COLO829 (cell line): ENCODE measurements at regions not wholly inside any gene's neighbourhood (a gene's known extent, or its start where the extent isn't known, plus 50 kb on each side); places are given as distances from the start of the nearest gene placed in this dataset.
"Not testable (repeated sequence)": the region's sequence is repeated elsewhere in the genome, so short reads cannot be mapped to it uniquely, and the experiment has no call there.

ENCODE experiments used
- DNase-seq: peaks from one replicate; pipeline ENCODE4 v3.0.0; 2012; ENCODE audit warnings: low spot score

DNA sequence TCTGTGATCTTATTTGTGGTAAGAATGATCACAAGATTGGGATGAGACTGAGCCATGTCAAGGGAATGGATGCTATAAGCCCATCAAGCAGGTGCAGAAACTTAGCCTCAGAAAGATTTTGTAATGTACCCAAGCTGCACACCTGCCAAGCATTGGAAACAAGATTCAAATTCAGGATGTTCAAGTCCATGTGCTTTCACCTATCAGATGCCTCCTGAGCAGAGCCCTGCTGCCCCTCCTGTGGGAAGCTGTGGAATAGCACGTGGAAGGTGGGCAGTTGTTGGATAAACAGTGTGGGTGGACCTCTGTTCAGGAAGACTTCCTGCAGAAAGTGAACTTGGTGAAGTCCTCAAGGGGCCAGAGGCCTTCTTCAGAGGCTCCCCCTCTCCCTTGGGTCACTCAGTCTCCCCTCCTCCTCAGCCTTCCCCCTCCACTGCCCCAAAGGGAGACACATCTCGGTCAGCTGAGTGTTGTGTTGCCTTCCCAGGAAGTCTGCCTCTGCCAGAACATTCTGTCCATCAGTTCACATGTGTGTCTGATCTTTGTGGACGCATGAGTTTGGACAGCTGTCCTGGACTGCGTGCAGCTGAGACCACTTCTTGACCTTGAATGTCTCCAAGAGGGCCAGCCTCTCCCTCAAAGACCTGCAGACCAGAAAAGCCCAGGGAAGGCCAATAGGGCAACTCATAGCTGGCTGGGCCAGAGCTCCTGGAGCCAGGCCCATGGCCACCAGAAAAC is 186.1 kb downstream of the INHBB start:
- DNase-seq, result no peak

DNA sequence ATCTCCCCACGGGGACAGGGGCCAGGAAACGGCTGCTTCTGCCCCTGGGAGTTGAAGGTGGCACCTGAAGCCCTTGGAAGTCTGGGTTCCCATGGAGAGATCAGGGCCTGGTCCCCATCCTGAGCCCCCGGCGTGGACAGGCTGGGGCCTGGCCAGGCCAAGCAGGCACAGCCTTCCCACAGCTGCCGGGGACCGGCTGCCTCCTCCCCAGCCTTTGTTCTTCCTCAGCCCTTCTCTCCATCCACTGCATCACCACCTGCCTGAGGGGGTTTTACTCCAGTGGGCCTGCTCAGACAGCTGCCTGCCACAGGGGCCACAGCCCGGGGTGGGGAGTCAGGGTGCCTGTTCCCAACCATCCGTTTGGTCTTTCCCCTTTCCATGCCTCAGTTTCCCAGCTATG is 187.7 kb downstream of the INHBB start:
- no peak for DNase-seq

DNA sequence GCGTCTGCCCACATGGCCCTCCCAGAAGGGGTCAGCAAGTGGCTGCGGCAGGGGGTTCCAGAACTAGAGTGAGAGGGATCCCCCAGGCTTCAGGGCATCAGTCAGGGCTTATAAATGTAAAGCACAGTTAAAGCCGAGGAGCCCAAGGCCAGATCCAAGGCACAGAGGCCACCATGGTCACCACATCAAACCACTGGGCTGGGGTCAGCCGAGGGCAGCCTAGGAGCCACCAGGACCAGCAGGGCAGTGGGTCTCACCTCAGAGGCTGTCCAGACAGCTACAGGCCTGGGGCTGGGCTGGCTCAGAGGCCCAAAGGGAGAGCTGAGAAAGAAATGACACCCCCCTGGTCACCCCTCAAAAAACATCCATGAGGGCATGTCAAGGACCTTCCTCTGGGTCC is 188.5 kb downstream of the INHBB start:
- no peak for DNase-seq

DNA sequence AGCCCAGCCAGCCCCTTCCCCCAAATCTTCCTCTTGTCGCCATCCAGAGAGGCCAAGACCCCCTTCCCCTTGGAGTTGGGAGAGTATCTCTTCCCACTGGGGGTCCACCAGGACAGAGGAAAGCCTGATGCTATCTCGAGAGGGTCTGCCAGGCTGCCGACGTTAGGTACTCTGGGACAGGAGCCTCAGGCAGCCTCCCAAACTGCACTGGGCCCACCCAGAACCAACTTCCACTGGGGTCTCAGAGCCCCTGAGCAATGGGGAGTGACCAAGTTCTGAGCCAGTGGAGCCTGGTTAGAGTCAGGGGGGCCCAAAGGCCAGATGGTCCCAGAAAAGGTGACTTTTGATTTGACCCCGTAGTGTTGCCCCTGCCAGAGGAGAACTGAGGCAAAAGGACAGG is 189.1 kb downstream of the INHBB start:
- DNase-seq, result no peak

DNA sequence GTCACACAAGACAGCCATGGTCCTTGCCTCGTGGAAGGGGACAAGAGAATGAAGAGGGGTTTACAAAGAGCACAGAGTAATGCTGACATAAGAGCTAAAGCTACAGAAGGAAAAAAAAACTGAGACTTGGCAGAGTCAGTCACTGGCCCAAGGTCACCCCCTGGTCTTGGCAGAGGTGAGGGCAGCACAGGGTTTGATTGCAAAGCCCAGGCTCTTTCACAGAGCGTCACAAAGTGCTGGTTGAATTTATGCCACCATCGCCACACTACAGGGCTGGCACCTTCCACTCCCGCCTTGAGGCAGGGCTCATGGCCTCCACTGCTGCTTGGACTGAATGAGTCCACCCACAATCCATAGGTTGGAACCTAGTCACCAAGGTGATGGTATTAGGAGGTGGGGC is 190.2 kb downstream of the INHBB start:
- DNase-seq, result no peak

DNA sequence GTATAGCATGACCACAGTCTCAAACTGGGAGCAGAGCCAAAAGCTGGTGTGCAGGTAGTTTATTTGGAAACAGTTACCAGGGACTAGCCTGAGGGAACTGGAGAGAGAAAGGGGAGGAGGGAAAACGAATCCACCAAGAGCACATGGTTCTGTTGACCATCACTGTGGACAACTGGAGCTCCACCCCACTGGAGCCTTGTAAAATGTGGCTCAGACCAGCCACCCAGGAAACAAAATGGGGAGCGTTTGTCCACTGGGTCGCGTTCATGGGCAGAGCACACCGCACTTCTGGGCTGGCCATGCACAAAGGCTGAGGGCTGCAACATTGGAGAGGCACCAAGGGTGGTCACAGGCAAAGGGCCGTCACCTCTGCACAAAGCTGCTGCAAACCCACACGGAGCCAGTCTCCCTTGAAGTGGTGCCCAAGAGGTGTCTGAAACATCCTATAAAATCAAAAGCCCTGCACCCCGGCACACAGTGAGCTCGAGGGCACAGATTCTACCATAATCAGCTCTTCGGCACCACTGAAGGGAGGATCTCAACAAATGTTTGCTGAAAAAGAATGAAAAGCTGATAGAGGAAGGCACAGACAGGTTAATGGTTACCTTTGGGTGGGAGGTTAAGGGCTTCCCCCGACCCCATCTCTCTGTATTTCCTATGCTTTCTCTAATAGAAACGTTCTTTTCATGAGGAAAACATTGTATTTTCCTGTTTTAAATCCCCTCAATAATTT is 192.9 kb downstream of the INHBB start:
- DNase-seq, result no peak

DNA sequence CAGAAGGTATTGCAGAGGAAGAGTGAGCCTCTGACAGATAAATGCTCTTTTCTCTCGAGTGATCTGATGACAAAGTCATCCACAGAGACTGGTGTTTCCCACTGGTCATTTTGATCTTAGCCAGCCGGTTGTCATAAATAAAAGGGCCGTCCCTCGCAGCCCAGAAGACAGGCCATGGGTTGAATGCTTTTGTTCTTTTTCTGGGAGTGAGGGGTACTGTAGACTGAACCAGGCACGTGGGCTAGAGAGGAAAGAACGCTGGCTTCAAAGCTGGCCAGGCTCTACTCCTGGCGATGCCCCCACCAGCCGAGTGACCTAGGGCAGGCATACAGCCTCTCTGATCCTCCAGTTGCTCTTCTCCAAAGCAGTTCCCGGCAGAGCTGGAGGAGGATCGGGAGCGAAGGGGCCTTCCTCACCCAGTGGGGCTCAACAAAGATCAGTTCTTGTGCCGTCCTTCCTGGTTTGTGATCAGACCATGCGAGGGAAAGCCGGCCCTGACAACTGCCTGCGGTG is 193.5 kb downstream of the INHBB start:
- DNase-seq, result no peak

DNA sequence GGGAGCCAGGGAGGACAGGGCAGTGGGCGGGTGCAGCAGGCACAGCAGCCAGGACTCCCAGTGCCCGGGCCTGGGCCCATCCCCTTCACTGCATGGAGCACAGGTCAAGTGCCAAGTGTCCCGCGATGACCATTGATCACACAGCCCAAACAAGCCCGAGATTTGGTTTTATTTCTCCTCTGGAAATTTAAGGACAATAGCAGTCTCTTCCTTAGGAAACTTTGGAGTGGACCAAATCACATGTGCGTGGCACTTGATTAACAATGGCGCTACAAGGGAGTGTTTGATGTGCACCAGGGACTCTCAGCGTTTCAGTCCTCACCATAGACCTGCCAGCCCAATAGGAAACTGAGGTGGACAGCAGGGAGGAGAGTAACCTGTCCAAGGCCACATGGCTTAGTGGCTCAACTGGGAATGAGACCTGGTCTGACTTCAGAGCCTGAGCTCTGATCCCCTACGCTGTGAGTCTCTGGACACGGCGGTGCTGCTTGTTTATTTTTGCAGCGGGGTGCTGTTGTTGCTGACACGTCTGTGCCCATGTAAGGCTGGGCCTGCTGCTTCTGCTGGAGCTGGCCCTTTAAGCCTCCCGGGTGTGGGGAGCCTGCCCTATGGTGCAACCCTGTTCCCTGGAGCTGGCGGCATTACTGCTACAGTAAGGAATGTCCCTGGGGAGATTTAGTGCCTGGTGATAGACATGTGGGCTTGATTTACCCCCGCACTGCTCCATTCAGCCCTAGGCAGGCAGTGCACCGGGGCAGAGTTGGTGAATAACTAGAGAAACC is 194.2 kb downstream of the INHBB start:
- peak; percentile 41 for DNase-seq

DNA sequence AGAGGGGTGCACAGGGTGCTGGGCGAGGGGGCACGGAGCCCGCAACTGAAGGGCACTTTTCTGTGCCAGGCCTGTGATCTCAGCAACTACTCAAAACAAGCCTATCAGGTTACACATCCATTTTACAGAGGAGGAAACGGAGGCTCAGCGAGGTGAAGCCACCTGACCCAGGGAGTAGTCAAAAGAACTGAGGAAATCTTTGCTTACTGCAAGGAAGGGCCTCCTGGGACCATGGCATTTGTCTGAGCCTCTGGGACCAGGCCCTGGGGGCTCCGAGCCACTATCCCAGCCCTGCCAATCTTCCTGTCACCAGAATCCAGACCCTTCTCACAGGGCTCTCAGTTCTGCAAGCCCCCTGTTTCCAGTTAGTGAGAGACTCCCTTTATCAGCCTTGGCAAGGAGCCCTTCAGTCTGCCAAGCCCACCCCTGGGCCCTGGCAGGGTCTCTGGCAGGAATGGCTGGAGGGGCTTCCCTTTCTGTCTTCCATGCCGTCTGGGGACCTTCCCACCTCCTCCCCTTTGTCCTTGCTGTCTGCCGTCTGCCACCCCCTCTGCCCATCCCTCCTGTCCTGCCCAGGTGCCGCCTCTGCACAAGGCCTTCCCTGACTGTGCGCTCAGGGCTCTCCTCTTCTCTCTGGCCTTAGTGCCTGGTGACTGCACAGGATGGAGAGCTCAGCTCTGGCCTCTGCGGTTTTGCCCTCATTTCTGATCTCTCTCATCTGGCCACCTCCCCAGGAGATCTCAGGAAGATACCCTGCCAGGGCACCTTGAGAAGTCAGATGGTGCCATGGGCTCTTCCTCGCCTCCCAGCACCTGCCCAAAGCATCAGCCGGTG is 194.7 kb upstream of the GLI2 start:
- no peak for DNase-seq

DNA sequence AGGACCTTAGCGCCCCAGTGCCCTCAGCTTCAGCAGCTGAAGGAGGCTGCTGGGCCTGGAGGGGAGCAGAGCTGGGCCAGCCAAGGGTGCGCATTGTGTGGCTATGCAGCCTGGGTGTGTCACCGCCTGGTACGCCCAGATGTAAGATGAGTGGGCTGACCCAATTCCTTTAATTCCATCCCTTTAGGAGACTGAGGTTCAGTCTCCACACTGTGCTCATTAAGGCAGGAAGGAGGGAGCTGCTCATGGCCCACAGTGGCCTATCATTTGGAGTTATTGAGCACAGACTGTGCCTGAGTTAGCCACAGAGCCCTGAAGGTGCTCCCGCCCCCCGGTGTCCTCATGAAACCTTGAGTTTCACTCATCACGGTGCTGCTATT is 194.1 kb upstream of the GLI2 start:
- no peak for DNase-seq

DNA sequence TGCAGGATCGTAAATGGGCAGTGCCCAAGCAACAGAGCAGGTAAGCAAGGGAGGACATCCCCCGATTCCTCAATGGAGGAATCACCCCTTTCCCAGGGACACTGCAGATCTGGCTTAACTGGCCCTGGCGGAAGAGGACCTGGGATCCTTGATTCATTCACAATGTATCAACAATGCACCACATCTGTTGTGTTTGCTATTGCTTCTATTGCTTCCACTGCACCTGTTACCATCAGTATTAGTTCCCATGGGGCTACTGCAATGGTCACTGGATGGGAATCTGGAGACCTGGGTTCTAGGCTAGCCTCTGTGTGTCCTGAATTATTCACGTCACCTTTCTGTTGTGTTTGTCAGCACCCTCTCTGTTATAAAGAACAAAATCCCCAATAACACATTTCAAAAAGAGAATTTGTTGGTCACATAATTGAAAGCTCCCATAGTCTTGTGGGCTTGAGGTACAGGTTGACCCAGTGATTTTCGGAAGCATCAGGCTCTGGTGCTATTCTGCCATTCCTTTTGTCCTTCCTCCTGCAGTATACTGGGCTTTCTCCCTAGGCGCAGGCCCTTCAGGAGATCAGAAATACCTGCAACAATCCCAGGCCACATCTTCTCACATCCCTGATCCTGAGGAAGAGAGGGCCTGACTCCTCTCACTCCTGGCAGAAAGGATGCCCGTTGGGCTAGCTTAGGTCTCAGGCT is 193.5 kb upstream of the GLI2 start:
- no peak for DNase-seq

DNA sequence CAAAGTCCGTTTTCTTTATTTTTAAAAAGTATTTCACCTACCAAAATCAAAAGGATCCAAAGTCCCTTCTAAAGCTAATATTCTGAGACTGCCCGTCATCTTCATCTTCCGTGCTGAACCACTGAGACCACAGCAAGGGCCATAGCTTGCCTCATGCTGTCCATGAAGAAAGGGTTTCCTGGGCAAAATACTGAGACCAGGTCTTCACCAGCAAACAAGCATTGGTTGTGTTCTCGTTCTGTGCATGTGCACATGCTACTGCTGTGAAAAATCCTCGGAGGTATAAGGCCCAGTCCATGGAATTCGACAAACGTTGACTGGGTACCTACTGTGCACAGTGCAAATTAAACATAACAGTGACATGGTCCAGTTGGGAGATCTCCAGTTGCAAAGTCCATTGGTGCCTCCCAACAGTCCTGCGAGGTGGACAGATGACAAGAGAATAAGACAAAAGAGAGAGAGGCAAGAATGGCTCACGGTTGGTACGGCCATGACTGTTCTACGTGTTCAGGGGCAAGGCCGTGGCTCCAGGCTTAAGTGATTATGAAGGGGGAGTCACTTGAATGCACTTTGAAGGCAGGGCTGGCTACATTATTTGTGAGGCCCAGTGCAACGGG is 192.6 kb upstream of the GLI2 start:
- no peak for DNase-seq

DNA sequence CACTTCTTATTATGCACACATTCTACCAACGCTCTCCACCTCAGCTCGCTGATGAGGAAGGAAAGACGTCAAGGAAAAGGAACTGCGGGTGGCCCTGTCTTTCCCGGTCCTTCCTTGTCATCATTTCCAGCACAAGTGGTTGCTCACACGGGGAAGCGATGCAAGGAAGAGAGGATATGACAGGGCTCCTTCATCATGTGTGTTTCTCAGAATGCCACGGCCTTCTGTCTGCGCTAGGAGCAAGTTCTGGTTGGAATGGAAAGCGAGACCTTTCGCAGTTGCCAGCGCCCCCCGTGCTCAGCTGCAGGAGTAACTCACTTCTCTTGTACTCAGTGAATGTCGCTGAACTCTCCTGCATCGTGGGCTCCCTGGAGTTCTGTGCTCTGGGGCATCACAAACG is 191.8 kb upstream of the GLI2 start:
- DNase-seq, result no peak

DNA sequence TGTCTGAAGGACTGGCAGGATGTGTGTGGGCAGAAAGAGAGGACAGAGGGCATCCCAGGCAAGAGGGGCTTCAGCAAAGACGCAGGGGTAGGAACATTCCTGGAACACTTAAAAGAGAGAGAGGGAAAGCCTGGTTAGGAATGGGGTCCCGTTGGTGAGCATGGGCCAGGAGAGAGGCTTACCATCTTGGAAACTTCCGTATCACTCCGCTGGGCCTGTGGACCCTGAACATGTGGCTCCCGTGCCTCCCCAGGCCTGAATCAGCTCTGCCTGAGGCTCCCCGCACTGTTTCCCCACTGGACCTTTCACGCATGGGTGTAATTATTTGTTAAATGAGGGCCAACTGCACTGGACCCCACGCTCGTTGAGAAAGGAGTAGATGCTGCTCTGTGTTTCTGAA is 191.1 kb upstream of the GLI2 start:
- no peak for DNase-seq

DNA sequence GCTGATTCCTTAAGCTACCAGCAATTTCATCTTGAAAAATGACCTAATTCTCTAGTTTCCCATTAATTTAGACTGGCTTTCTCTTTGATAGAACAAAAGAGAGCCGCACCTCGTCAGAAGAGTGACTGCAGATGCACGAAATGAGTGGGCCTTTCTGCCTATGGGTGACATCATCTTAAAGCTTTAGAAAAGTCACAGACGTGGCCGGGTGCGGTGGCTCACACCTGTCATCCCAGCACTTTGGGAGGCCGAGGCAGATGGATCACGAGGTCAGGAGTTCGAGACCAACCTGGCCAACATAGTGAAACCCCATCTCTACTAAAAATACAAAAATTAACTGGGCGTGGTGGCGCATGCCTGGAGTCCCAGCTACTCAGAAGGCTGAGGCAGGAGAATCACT is 190.7 kb upstream of the GLI2 start:
- DNase-seq, result not testable (repeated sequence)

DNA sequence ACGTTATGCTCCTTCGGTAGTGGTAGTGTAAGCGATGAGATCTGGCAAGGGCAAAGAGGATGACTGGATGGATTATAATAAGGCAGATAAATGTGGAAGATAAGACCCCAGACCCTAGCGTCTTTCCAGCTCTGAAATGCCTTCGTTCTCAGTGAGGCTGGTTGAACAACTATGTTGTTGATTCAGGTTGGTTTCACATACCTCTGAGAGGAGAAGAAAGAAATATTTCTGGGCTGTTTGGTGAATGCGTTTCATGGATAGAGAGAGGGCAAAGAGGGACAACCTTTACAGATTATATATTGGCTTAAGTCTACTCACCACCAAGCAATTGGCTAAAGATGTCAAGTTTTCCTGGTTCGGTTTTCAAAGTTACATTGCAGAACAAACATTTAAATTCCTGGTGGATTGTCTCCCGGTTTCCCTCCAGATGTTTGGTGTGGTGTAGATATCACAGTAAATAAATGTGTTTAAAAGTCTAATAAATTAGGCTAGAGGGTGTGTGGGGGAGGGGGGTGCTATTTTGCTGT is 190.1 kb upstream of the GLI2 start:
- DNase-seq, result no peak

DNA sequence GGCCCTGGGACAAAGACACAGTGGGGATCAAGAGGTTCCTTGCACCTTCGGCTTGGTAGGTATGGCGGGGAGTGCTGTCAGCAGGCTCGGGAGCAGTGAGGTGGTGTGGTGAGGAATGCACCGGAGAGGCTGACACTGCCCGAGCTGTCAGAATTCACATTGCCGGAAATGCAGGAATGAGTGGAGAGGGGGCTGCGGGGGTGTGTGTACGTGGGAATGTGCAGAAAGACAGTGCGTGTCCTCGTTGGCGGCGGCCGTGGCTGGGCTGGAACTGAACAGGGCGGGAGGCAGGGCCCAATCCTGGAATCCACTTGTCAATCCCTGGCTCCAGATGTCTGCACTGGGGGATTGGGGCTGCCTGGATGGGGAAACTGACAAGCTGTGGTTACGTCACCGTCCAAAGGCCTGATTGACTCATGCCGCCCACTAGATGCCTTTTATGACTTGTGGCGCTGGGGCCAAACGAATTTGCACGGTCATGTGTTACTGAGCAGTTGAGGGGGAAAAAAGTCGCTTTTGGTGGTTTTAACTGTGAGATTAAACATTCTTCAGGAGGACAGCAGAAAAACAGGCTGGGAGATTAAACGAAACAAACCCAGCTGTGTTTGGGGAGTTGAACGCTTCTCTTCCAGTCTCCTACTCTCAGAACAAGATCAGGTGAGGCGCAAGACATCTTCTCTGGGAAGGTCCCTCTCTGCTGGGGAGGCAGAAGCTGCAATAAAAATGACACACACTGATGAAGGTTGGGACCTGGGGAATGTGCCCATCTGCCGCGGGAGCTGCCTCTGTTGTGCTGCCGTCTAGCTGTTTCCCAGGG is 189.4 kb upstream of the GLI2 start:
- DNase-seq, result peak; percentile 19

DNA sequence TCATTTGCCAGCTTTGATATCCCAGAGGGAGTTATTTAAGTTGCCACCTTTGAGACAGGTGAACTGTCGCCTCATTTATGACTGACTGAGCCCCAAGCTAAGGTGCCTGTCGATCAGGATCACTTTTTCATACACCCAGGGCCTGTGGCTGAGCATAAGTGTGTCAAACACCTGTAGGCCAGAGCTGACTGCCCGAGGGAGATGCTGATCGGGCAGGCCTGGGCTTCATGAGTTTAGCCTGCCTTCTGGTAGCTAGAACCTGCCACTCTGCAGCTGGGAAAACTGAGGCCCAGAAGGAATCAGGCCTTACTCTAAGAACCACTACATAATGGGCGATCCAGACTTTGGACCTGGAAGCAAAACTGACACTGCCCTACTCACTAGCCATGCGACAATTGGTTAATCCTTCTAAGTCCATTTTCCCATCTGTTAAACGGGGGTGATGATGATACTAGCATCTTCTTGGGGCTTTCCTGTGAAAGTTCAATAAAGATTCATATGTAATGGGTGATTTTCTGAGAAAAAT is 188.7 kb upstream of the GLI2 start:
- no peak for DNase-seq

DNA sequence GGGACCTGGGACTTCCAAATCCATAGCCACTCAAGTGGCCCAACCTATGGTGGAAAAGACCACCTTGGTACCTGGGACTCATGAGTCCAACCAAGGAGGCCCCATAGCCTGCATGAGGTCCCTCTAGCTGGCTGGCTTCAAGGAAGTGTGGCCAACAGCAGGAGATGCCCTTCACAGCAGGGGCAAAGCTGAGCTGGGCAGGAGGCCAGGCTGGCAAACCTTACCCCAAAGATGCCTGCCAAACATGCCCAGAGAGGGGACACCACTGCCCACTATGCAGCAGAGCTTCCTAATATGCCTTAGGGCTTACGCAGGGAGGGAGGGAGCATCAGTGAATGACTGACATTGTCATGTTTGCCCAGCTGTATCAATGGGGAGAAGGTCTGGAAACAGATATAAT is 188.0 kb upstream of the GLI2 start:
- DNase-seq, result no peak
